ENCODE measurements at regions not wholly inside any gene's neighbourhood (a gene's known extent, or its start where the extent isn't known, plus 50 kb on each side); places are given as distances from the start of the nearest gene placed in this dataset.

- DNase-seq (ENCODE audit: low read depth): no peak
These were observed 1638.1 kb upstream of the PABPC4L start for GRCh38 chr4:135839712-135840111.

- DNase-seq (ENCODE audit: low read depth): no peak
These were observed 1637.3 kb upstream of the PABPC4L start for GRCh38 chr4:135838889-135839288.

GRCh38 chr4:135834471-135834870 is 1632.9 kb upstream of the PABPC4L start:
- no peak for DNase-seq (ENCODE audit: low read depth)

- DNase-seq (ENCODE audit: low read depth): no peak
These were observed 1631.9 kb upstream of the PABPC4L start for GRCh38 chr4:135833529-135833928.

GRCh38 chr4:135824759-135825296 is 1623.2 kb upstream of the PABPC4L start:
- no peak for DNase-seq (ENCODE audit: low read depth)

- no peak for DNase-seq (ENCODE audit: low read depth)
These were observed 1603.2 kb upstream of the PABPC4L start for GRCh38 chr4:135804785-135805184.

GRCh38 chr4:135777361-135777760 is 1575.8 kb upstream of the PABPC4L start:
- DNase-seq (ENCODE audit: low read depth): no peak

GRCh38 chr4:135775909-135776308 is 1574.3 kb upstream of the PABPC4L start:
- no peak for DNase-seq (ENCODE audit: low read depth)

- DNase-seq (ENCODE audit: low read depth): no peak
These were observed 1568.9 kb upstream of the PABPC4L start for GRCh38 chr4:135770505-135770904.

- no peak for DNase-seq (ENCODE audit: low read depth)
These were observed 1543.3 kb upstream of the PABPC4L start for GRCh38 chr4:135744928-135745327.

GRCh38 chr4:135741583-135741982 is 1540.0 kb upstream of the PABPC4L start:
- no peak for DNase-seq (ENCODE audit: low read depth)

GRCh38 chr4:135739354-135739753 is 1537.8 kb upstream of the PABPC4L start:
- DNase-seq (ENCODE audit: low read depth): no peak

GRCh38 chr4:135735512-135735911 is 1533.9 kb upstream of the PABPC4L start:
- no peak for DNase-seq (ENCODE audit: low read depth)

GRCh38 chr4:135732448-135732847 is 1530.9 kb upstream of the PABPC4L start:
- no peak for DNase-seq (ENCODE audit: low read depth)

GRCh38 chr4:135731682-135732081 is 1530.1 kb upstream of the PABPC4L start:
- DNase-seq (ENCODE audit: low read depth): no peak

- no peak for DNase-seq (ENCODE audit: low read depth)
These were observed 1522.8 kb upstream of the PABPC4L start for GRCh38 chr4:135724421-135724820.

- no peak for DNase-seq (ENCODE audit: low read depth)
These were observed 1516.4 kb upstream of the PABPC4L start for GRCh38 chr4:135718019-135718418.

GRCh38 chr4:135705343-135705742 is 1503.8 kb upstream of the PABPC4L start:
- no peak for DNase-seq (ENCODE audit: low read depth)

- DNase-seq (ENCODE audit: low read depth): no peak
These were observed 1492.5 kb upstream of the PABPC4L start for GRCh38 chr4:135694066-135694465.

- DNase-seq (ENCODE audit: low read depth): no peak
These were observed 1482.4 kb upstream of the PABPC4L start for GRCh38 chr4:135684001-135684400.

- DNase-seq (ENCODE audit: low read depth): no peak
These were observed 1470.6 kb upstream of the PABPC4L start for GRCh38 chr4:135672202-135672601.

GRCh38 chr4:135670548-135670947 is 1469.0 kb upstream of the PABPC4L start:
- DNase-seq (ENCODE audit: low read depth): no peak

Data from activated T-cell treated with anti-CD3 and anti-CD28 coated beads for 24 hours (primary cell).